Astrocyte of the cerebellum (primary cell): ENCODE measurements at regions not wholly inside any gene's neighbourhood (a gene's known extent, or its start where the extent isn't known, plus 50 kb on each side); places are given as distances from the start of the nearest gene placed in this dataset.

ENCODE experiments used
- DNase-seq: peaks from one replicate; pipeline ENCODE4 v3.0.0-alpha.2; 2011; ENCODE audit warnings: low read depth
- H3K4me3 ChIP-seq: 2 replicates; pipeline ENCODE4 v1.5.1; 2011; ENCODE audit warnings: mild to moderate bottlenecking, low read depth, low read length, moderate library complexity
- CTCF ChIP-seq: IDR thresholded peaks from 2 replicates; pipeline ENCODE4 v1.5.1; 2012; ENCODE audit warnings: low read length, low read depth, moderate library complexity, mild to moderate bottlenecking; ENCODE audit errors: missing control alignments
- in situ Hi-C: cut with HindIII; loops from 2 replicates; pipeline ENCODE4 v1.10.0; 2017; ENCODE audit warnings: low sequenced_read_pairs

- no peak overlapping the region for H3K4me3 ChIP-seq
- DNase-seq, result no peak
- in situ Hi-C loops, result no loop called here
- no peak for TF ChIP-seq CTCF
These were observed 1284.7 kb downstream of the ROBO1 start for GRCh38 chr3:78483090-78483489.

DNA sequence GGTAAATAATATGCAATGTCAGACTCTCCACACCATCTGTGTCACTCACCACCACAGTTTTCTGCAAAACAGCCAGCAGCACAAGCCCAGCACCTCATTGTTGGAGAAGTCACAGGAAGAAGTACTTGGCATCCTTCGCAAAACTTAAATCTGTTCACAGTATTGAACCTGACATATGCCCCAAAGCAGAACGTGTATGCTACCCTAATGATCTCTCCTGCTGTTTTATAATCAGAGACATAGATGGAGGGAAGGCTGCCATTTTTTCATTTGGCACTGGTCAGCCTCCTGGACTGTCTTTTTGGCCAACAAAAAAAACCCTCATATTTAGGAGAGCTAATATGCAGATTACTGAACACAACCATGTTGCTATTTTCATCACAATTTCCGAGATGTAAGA is 1272.9 kb downstream of the ROBO1 start:
- no peak overlapping the region for H3K4me3 ChIP-seq
- in situ Hi-C loops, result no loop called here
- TF ChIP-seq CTCF, result no peak

GRCh38 chr3:78495301-78495700 is 1272.5 kb downstream of the ROBO1 start:
- no peak overlapping the region for H3K4me3 ChIP-seq
- no peak for TF ChIP-seq CTCF
- in situ Hi-C loops, result no loop called here
- DNase-seq, result no peak

More for the DNA sequence above, 1272.9 kb downstream of the ROBO1 start:
- DNase-seq, result no peak

DNA sequence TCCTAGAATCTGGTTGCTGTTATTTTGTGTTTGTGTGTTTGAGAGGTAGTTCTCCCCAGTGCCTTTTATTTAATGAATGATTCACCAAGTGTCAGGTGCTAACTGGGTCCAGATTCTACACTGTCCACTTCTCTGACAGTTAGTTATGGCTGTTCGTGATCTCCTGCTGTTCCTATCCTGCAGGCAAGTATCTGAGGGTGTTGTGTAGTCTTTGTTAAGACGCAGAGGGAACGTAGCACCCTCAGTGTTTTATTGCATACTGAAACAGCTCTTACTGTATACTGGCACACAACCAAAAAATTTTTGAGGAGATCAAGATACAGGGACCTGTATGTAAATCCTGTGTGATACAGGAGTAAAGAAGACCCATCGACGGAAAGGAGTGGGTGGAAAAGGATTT is 1271.3 kb downstream of the ROBO1 start:
- no peak for TF ChIP-seq CTCF
- in situ Hi-C loops, result no loop called here
- DNase-seq, result no peak
- no peak overlapping the region for H3K4me3 ChIP-seq

DNA sequence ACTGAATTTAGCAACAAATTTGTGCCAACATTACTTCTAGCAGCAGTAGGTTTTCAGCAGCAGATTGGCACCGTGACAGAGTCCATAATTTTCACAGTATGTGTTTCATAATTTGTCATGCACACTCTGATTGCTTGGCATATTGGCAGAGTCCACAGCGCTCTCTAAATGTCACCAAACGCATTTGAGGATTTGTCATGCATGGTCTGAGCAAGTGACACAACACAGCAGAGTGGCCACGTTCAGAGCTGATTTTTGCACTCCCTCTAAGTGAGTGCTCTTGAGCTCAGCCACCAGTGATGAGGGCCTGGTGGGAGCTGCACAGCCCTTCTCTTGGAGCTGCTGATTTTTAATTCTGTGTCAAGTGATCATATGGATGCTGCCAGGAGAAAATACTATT is 1270.8 kb downstream of the ROBO1 start:
- TF ChIP-seq CTCF, result no peak
- no peak overlapping the region for H3K4me3 ChIP-seq
- no peak for DNase-seq
- in situ Hi-C loops, result no loop called here

GRCh38 chr3:78497767-78498166 is 1270.0 kb downstream of the ROBO1 start:
- no peak for DNase-seq
- no peak for TF ChIP-seq CTCF
- in situ Hi-C loops, result no loop called here
- H3K4me3 ChIP-seq, result no peak overlapping the region

DNA sequence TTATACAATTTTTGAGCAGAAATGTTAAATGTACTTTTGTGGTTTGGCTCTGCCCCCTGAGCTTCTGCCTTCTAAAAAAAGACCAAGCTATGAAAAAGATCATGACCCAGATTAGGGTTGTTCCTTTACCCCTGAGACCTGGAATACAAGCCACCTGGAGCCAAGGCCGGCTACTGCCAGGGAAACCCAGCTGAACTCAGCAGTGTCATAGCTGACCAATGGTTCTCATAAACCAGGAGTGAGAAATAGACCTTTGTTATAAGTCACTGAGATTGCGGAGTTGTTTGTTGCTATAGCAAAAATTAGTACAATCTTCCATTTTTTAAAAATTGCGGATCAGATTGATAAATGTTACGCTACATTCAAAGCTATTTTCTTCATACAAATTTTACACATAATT is 1261.7 kb downstream of the ROBO1 start:
- in situ Hi-C loops, result no loop called here
- TF ChIP-seq CTCF, result no peak
- no peak overlapping the region for H3K4me3 ChIP-seq
- DNase-seq, result no peak
